ENCODE measurements at regions not wholly inside any gene's neighbourhood (a gene's known extent, or its start where the extent isn't known, plus 50 kb on each side); places are given as distances from the start of the nearest gene placed in this dataset.

- Histone ChIP-seq H3K27ac (ENCODE audit: low read depth, low read length) (no peak overlapping the region), H2AFZ (ENCODE audit: low read depth, low read length, poor library complexity, severe bottlenecking) (no peak overlapping the region), H3K9me2 (ENCODE audit: insufficient read depth) (no peaks in the 10 kb centered on the region), H3K4me1 (ENCODE audit: control insufficient read depth in 1 of 2, insufficient read depth in 2 of 2, low read length in 2 of 2) (no peaks in the 10 kb centered on the region), H3K9me3 (ENCODE audit: control insufficient read depth in 1 of 2, insufficient read depth in 1 of 2, low read depth in 1 of 2, low read length in 2 of 2) (no peaks in the 10 kb centered on the region), H4K20me1 (ENCODE audit: insufficient read depth) (no peaks in the 10 kb centered on the region), H3K4me3 (replicated peaks in 1 of 2; ENCODE audit: low read depth in 1 of 2, low read length in 2 of 2) (no peak overlapping the region), H3K4me2 (ENCODE audit: low read length) (no peak overlapping the region), H3K9ac (ENCODE audit: low read length) (no peak overlapping the region), H3K27me3 (ENCODE audit: insufficient read depth, low read length) (no peaks in the 10 kb centered on the region), H3K79me2 (ENCODE audit: insufficient read depth, low read length) (no peaks in the 10 kb centered on the region), H3K36me3 (ENCODE audit: control insufficient read depth in 1 of 2, insufficient read depth in 2 of 2, low read length in 2 of 2) (no peaks in the 10 kb centered on the region)
- intact Hi-C loops (cut with micrococcal nuclease): no loop called here
- no peak for TF ChIP-seq EZH2phosphoT487 (IDR thresholded peaks at IDR 0.05; ENCODE audit: borderline replicate concordance)
- TF ChIP-seq CEBPB (IDR thresholded peaks at IDR 0.05; ENCODE audit: low read depth): no peak
- no peak for TF ChIP-seq CTCF (IDR thresholded peaks at IDR 0.05 in 2 of 3, conservative IDR thresholded peaks at IDR 0.05 in 1 of 3; ENCODE audit: borderline replicate concordance in 1 of 3, insufficient read depth in 1 of 3, low read depth in 2 of 3, low read length in 2 of 3)
- TF ChIP-seq SP1 (IDR thresholded peaks at IDR 0.05; ENCODE audit: low read depth): no peak
- TF ChIP-seq ELF1 (IDR thresholded peaks at IDR 0.05; ENCODE audit: borderline replicate concordance, low read depth): no peak
- TF ChIP-seq EZH2 (IDR thresholded peaks at IDR 0.05): no peak
- no peak for TF ChIP-seq REST (IDR thresholded peaks at IDR 0.05; ENCODE audit: low read depth)
- no peak for TF ChIP-seq ZNF274 (IDR thresholded peaks at IDR 0.05; ENCODE audit: low read depth, low read length)
- TF ChIP-seq SIN3A (IDR thresholded peaks at IDR 0.05; ENCODE audit: low read depth): no peak
- no peak for TF ChIP-seq RAD21 (IDR thresholded peaks at IDR 0.05; ENCODE audit: low read depth)
- CTCF ChIA-PET: no interaction called here
- DNase-seq (ENCODE audit: low read depth, low spot score) (no peak), ATAC-seq (no peak)
- RAD21 ChIA-PET (ENCODE audit: low non-redundant PET in 1 of 2, low total read pairs in 2 of 2, uncharacterized antibody in 2 of 2, unreplicated experiment in 2 of 2): no interaction called here
- no TSS peak for BruUV-seq (replicated peaks)
- POLR2A ChIA-PET: no interaction called here
These were observed 1055.9 kb downstream of the PDHA2 start for GRCh38 chr4:96895826-96896225.
